HG03064 (cell line): ENCODE measurements at regions not wholly inside any gene's neighbourhood (a gene's known extent, or its start where the extent isn't known, plus 50 kb on each side); places are given as distances from the start of the nearest gene placed in this dataset.

Experiments
- ATAC-seq: cut with Tn5 transposase; IDR thresholded peaks from one replicate; pipeline ENCODE4 v1.9.1; 2021; ENCODE audit warnings: low read depth; ENCODE audit not compliant: unreplicated experiment

GRCh38 chr12:103093499-103094106, 136.1 kb downstream of the ASCL1 start:
- no peak for ATAC-seq

- ATAC-seq: no peak
These were observed 140.0 kb downstream of the ASCL1 start for GRCh38 chr12:103097496-103097895.

- no peak for ATAC-seq
These were observed 142.9 kb downstream of the ASCL1 start for GRCh38 chr12:103100257-103100831.

- peak; percentile 69 for ATAC-seq
These were observed 144.8 kb downstream of the ASCL1 start for GRCh38 chr12:103102225-103102744.

GRCh38 chr12:103105971-103106597, 148.6 kb downstream of the ASCL1 start:
- ATAC-seq: peak; percentile 58

GRCh38 chr12:103109861-103110260, 152.4 kb downstream of the ASCL1 start:
- no peak for ATAC-seq

- ATAC-seq: peak; percentile 98
These were observed 157.0 kb downstream of the ASCL1 start for GRCh38 chr12:103114296-103115055.

- no peak for ATAC-seq
These were observed 171.5 kb downstream of the ASCL1 start for GRCh38 chr12:103128862-103129501.

GRCh38 chr12:103130564-103130963, 173.1 kb downstream of the ASCL1 start:
- ATAC-seq: no peak

GRCh38 chr12:103138538-103138937, 181.1 kb downstream of the ASCL1 start:
- ATAC-seq: no peak

GRCh38 chr12:103139876-103140275, 182.4 kb downstream of the ASCL1 start:
- no peak for ATAC-seq

- ATAC-seq: no peak
These were observed 182.8 kb downstream of the ASCL1 start for GRCh38 chr12:103140286-103140685.

GRCh38 chr12:103144278-103144677, 186.8 kb downstream of the ASCL1 start:
- no peak for ATAC-seq

- ATAC-seq: no peak
These were observed 203.1 kb downstream of the ASCL1 start for GRCh38 chr12:103160622-103161021.

GRCh38 chr12:103161582-103162362, 204.3 kb downstream of the ASCL1 start:
- ATAC-seq: no peak

GRCh38 chr12:103166949-103167348, 209.5 kb downstream of the ASCL1 start:
- no peak for ATAC-seq

- no peak for ATAC-seq
These were observed 215.1 kb downstream of the ASCL1 start for GRCh38 chr12:103172447-103173112.

- ATAC-seq: no peak
These were observed 218.2 kb downstream of the ASCL1 start for GRCh38 chr12:103175625-103176024.

GRCh38 chr12:103177639-103178255, 220.3 kb downstream of the ASCL1 start:
- ATAC-seq: no peak
